ENCODE measurements at regions not wholly inside any gene's neighbourhood (a gene's known extent, or its start where the extent isn't known, plus 50 kb on each side); places are given as distances from the start of the nearest gene placed in this dataset.

GRCh38 chr17:83000738-83001137, 78.7 kb upstream of the METRNL start:
- TF ChIP-seq CTCF (IDR thresholded peaks at IDR 0.05) (no peak), EP300 (IDR thresholded peaks at IDR 0.05) (no peak)
